SKM-1 treated with dmso at 0.1 percent for 144 hours (cell line): ENCODE measurements at regions not wholly inside any gene's neighbourhood (a gene's known extent, or its start where the extent isn't known, plus 50 kb on each side); places are given as distances from the start of the nearest gene placed in this dataset.

Experiments
- DNase-seq: peaks from one replicate; lab custom pipeline; 2025; ENCODE audit not compliant: unreplicated experiment; lab: John Stamatoyannopoulos, UW

DNA sequence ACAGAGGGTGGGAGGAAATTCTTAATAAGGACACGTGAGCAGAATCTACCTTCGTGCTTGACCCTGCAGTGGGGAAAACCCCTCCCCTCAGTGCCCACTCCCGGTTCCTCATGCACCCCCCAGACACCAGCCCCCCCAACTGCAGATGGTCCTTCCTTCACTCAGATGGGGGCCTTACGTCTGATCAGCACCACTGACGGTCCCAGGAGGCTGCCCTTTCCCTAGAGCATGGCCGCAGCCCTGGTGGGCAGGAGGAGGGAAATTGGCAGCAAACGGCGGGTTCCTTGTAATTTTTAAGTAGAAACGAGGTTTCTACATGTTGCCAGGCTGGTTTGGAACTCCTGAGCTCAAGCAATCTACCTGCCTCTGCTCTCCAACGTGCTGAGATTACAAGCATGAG is 477.7 kb downstream of the TBC1D22A start:
- no peak for DNase-seq

DNA sequence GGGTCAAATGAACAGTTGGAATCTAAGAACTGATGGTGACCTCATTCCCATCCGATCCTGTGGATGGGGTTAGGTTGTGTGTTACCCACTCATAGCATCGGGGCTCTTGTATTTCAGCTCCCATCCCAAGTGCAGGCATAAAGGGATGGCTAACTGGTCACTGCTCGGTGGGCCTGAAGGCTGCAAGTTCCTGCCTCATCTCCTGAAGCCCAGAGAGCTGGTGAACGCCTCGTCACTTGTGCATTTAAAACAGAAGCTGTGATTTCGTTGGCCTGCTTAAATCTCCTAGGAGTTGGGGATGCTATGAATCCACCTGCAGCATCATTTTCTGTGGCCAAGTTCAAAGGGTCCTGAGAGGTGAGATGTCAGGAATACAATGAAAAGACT is 477.0 kb downstream of the TBC1D22A start:
- DNase-seq = no peak

DNA sequence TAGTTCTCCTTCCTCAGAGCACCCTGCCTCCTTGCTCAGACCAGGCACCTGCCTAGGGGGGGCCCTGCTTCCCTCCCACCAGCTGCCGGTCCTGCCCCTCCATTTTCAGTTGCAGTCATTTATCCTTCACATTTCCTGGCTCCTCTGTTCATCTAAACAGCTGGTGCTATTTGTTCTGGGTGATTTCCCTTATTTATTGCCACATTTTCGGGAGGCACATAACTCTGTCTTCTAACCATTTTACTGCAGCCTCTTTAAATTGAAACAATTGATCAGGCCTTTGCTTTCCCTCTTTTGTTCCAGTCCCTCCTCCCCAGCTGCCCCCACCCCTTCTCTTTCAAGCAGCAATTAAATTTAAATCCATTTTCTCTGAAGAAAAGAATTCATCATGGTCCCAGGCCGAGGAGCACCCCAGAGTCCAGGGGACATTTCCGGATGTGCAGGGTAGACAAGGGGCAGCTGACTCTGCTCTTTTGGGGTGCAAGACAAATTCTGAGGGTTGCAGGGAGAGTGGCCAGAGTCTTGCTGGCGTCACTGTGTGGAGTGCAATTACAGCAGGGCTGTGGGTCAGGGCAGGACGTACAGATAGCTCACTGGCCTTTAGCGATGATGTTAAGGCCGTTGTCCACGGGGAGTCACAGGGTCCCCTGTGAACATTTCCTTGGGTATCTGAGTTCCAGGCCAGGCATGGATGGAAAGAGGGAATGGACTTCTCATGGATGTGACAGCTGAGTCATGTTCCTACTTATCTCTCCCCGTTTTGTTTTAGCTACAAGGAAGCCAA is 476.4 kb downstream of the TBC1D22A start:
- DNase-seq = no peak

DNA sequence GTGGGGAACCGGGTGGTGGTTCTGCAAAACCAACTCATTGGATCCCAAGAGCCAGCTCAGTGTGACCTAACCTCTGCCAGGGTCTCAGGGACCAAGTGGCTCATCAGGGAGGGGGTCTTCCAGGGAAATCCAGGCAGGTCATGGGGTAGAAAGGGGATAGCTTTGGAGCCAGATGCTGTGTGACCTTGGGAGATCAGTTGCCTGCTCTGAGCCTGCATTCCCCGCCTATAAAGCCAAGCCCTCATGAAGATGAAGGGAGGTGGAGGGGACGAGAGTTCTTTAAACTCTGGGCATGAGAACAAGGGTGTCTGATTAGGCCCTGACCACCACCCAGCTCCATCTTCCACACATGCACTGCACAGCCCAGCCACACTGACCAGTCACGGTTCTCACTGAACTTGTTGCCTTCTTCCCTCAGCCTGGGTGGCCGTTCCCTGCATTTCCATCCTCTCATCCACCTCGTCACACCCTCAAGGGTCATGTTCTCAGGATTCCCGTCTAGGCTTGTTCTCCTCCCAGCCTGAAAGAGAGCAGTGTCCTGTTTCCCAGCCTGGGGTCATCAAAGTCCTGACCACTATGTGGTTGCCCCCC is 475.5 kb downstream of the TBC1D22A start:
- no peak for DNase-seq

DNA sequence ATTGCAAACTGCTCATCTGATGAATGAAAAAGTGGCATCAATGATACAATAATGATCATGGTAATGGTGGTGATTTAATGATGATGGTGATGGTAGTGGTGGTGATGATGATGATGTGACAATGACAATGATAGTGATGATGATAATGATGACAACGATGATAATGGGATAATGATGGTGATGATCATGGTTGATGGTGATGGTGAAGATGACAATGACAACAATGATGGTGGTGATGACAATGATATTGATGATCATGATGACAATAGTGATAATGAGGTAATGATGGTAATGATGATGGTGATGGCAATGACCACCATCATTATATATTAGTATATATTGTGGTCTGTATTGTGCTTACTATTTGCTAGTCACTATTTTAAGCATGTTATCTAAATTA is 474.3 kb downstream of the TBC1D22A start:
- no peak for DNase-seq

DNA sequence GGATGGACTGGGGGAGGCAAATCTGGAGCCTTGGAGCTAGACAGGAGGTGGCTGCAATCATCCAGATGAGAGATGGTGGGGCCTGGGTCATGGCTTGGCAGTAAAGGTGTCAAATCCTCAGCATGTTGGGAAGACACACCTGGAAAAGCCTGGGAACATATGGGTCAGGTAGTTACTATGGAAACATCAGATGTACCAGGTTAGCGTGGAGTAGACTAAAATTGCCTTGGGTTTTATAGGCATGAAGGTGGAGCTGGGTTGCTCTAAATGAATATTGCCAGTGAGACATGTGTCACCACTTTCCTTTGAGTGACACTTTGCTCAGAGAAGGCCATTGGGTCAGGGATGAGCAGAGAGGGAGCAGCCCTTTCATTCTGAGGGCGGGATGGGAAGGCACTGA is 473.7 kb downstream of the TBC1D22A start:
- no peak for DNase-seq

DNA sequence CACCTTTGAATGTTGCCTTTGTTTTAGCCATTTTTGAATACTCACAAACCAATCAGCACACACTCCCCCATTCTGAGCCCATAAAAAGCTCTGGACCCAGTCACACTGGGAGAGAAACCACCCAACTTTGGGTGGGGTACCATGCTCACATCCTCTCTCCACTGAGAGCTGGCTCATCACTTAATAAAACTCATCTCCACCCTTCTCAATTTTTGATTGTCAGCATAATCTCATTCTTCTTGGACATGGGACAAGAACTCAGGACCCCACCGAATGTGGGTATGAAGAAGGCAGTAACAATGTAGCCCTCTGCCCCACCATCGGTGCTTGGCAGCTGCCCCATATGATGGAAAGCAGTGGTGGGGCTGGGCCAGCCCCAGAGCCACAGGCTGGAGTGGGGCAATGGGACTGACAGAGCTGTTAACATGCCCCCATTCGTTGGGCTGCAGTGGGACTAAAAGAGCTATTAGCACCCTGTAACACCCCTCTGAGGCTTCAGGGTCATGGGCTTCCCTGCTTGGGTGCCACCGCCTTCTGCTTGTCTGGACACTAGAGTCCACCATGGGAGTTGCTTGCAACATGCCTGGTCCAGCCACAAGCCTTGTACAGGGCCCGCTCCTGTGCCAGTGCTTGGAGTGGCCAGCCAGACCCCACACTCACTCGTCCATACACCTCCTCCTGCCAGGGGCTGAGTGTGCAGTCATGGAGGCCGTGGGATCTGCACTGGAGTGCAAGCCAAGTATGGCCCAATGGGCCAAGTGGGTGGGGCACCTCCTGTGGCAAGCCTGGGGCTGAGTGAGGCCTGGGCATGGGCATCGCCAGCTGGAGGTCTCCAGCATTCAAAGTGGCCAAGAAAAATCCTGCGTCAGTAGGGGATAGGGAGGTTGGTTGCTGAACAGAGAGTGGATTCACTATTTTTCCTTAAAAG is 471.1 kb downstream of the TBC1D22A start:
- DNase-seq = no peak

DNA sequence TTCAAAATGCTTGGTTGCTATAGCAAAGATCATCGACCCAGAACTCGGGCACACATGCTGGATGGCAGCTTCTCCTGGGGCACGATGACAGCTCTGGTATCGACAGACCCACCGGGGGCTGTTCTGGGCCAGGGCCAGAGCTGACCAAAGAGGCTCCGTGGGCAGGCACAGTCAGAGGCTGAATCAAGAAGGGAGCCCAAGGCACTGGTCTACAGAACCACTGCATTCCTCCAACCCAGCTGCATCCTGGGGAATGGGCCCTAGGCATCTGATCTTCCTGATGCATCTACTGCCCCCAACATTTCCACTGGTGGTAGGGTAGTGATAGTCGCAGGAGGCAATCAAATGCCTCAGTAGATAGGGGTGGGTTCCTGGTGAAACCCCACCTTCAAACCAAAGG is 470.3 kb downstream of the TBC1D22A start:
- DNase-seq = no peak

DNA sequence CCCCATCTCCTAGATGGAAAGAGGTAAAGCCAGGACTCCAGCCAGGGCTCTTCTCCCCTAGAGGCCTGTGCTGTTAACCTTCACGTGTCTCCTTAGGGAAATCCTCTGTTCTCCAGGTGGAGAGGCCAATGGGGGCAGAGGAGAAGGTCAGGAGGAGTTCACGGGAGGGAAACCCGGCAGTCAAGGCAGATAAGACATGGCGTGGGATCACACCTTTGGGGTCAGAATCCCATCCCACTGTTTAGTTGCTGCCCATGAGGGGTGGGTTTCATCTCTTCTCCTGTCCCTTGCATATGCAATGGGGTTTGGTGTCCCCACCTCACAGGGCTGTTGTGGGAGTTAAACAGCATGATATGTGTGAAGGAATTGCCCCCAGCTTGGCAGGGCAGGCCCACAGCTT is 469.7 kb downstream of the TBC1D22A start:
- DNase-seq = no peak

DNA sequence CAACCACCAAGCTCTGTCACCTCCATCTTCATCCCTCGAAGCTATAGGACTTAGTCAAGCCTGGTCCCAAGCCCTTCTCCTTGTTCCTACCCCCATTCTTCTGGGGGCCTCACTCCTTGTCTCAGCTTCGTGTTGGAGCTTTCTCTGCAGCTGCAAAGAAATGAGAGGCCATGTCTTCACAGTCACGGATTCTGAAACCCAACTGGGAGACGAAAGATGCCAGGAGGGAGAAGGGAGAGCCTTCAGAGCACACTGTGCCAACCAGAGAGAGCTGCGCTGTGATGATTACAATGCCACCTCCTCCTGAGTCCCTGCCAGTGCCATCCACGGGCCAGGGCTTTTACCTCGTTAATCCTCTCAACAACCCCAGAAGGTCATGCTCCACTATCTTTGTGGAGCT is 469.3 kb downstream of the TBC1D22A start:
- no peak for DNase-seq

DNA sequence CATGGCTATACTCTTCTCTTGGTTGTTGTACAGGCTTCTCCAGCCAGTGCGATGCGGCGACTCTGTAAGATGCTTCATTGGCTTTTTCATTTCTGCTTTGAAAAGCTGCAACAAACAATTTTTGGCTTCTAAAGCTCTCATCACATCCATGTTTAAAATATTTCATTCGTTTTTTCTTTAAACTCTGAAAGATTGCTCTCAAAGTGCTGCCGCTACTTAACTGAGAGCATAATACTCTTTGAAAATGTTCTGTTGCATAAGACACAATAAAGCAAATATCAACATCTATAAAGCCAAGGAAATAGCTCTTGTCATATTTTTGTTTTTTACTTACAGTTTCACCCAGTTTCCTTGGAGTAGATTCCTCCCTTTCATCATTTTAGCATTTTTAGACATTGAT is 468.3 kb downstream of the TBC1D22A start:
- DNase-seq = no peak

DNA sequence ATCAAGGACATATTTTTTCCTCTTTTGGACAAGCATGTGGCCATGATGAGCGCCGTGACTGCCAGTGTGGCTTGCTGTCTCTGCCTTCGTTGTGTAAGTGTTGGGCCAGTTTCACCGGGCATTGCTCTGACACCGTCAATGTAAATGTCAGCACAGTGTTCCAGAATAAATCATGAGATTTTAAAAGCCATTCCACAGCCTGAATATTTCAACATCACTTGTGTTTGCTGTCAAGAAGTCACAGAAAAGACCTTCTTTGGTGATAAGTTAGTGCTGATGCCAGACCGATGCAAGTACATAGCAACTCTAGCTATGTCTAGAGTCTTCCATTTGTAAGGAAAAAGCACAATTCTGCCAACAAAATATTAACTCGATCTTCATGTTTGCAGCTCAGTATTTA is 467.8 kb downstream of the TBC1D22A start:
- no peak for DNase-seq

DNA sequence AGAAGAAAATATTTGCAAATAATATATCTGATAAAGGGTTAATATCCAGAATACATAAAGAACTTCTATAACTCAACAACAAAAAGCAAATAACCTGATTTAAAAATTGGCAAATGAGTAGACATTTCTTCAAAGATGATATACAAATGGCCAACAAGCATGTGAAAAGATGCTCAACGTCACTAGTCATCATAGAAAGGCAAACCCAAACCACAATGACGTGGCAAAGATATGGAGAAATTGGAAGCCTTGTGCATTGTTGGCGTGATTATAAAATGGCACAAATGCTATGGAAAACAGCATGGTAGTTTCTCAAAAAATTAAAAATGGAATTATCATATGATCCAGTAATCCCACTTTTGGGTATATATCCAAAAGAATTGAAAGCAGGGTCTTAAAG is 466.3 kb downstream of the TBC1D22A start:
- no peak for DNase-seq

DNA sequence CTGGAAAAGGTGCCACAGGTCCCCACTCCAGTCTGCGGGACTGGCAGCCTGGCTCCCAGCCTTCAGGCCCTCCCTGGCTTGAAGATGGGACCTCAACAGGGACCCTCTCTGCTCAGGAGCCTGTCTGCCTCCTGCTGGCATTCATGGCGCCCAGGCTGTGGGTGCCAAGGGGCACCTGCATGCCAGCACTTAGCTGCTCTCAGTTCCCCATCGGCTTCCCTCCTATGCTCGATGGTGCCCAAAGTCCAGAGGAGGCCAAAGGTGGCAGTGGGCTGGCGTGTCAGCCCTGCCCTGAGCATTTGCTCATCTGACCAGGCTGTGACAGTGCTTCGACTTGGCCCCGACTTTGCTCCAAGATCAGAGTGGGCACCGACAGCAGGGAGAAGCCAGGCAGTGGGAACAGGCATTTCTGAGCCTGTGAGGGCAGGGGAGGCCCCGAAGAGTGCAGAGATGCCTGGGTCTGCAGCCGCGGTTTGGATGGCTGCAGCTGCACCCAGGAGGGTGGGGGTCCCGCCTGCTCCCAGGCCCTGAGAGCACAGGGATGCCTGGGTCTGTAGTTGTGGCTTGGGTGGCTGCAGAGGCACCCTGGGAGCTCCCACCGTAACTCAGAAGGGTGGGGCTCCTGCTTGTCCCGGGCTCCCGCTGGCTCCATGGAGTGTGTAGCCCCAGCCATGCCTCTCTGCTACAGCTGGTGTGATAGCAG is 463.6 kb downstream of the TBC1D22A start:
- DNase-seq = no peak

DNA sequence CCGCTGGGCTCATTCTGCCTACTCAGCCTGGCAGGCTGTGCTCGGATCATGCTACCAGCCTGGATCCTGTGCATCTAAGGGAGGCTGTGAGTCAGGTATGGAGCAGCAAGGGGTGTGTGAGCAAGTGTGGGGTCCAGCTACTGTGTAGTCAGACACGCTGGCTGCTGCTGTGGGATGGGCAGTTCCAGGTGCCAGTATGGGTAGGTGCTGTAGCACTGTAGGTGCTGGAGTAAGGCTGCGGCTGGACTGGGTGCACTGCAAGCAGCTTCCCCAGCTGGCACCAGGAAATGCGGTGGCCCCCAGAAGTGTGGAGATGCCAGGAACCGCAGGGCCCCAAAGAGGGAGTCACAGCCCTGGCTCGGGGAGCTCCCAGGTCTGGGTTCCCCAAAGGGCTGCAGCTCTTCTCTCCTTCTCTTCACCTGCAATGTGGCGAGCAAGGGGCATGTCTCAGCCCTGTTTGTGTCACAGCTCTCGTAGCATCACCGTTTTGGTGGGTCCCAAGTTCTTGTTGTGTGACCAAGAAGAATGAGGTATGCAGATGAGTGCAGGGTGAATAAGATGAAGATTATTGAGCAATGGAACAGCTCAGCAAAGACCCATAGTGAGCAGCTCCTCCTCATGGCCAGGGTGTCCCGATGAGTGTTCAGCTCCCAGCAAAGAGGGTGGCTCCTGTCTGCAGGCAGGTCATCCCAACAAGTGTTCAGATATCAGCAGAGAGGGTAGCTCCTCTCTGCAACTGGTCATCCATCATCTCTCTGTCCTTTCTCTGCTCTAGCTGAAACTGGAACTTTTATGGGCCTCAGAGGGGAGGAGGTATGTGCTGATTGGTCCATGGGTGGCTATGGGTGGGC is 462.9 kb downstream of the TBC1D22A start:
- no peak for DNase-seq
